ENCODE measurements at regions not wholly inside any gene's neighbourhood (a gene's known extent, or its start where the extent isn't known, plus 50 kb on each side); places are given as distances from the start of the nearest gene placed in this dataset.

- TF ChIP-seq ESRRG (CRISPR knock-in tag; IDR thresholded peaks at IDR 0.05) (no peak), OSR1 (CRISPR knock-in tag; IDR thresholded peaks at IDR 0.05) (no peak), TOX (CRISPR knock-in tag; IDR thresholded peaks at IDR 0.05; ENCODE audit: borderline replicate concordance) (no peak), SNAI2 (CRISPR knock-in tag; IDR thresholded peaks at IDR 0.05) (no peak), ZC3H10 (CRISPR knock-in tag; IDR thresholded peaks at IDR 0.05) (no peak), PPARA (CRISPR knock-in tag; IDR thresholded peaks at IDR 0.05; ENCODE audit: borderline replicate concordance) (no peak), ARNTL (CRISPR knock-in tag; IDR thresholded peaks at IDR 0.05; ENCODE audit: borderline replicate concordance, low read depth) (no peak), TCF4 (CRISPR knock-in tag; IDR thresholded peaks at IDR 0.05; ENCODE audit: borderline replicate concordance) (no peak), CSDC2 (CRISPR knock-in tag; IDR thresholded peaks at IDR 0.05) (no peak)
- no peak for ATAC-seq
These were observed 478.4 kb downstream of the ARL4A start for GRCh38 chr7:13165854-13166253.

- ATAC-seq: no peak
- TF ChIP-seq ZFP3 (CRISPR knock-in tag; IDR thresholded peaks at IDR 0.05): no peak
- no peak for TF ChIP-seq CSDC2 (CRISPR knock-in tag; IDR thresholded peaks at IDR 0.05)
- no peak for TF ChIP-seq ARNTL (CRISPR knock-in tag; IDR thresholded peaks at IDR 0.05; ENCODE audit: borderline replicate concordance, low read depth)
- no peak for TF ChIP-seq OSR1 (CRISPR knock-in tag; IDR thresholded peaks at IDR 0.05)
These were observed 479.4 kb downstream of the ARL4A start for GRCh38 chr7:13166801-13167200.

- no peak for ATAC-seq
- TF ChIP-seq CSDC2 (CRISPR knock-in tag; IDR thresholded peaks at IDR 0.05): no peak
- no peak for TF ChIP-seq PPARA (CRISPR knock-in tag; IDR thresholded peaks at IDR 0.05; ENCODE audit: borderline replicate concordance)
- no peak for TF ChIP-seq OSR1 (CRISPR knock-in tag; IDR thresholded peaks at IDR 0.05)
- TF ChIP-seq RARB (CRISPR knock-in tag; IDR thresholded peaks at IDR 0.05): no peak
- no peak for TF ChIP-seq ZC3H10 (CRISPR knock-in tag; IDR thresholded peaks at IDR 0.05)
- no peak for TF ChIP-seq ZFP30 (CRISPR knock-in tag; IDR thresholded peaks at IDR 0.05)
- no peak for TF ChIP-seq ZFP3 (CRISPR knock-in tag; IDR thresholded peaks at IDR 0.05)
- TF ChIP-seq, protein P1, sequence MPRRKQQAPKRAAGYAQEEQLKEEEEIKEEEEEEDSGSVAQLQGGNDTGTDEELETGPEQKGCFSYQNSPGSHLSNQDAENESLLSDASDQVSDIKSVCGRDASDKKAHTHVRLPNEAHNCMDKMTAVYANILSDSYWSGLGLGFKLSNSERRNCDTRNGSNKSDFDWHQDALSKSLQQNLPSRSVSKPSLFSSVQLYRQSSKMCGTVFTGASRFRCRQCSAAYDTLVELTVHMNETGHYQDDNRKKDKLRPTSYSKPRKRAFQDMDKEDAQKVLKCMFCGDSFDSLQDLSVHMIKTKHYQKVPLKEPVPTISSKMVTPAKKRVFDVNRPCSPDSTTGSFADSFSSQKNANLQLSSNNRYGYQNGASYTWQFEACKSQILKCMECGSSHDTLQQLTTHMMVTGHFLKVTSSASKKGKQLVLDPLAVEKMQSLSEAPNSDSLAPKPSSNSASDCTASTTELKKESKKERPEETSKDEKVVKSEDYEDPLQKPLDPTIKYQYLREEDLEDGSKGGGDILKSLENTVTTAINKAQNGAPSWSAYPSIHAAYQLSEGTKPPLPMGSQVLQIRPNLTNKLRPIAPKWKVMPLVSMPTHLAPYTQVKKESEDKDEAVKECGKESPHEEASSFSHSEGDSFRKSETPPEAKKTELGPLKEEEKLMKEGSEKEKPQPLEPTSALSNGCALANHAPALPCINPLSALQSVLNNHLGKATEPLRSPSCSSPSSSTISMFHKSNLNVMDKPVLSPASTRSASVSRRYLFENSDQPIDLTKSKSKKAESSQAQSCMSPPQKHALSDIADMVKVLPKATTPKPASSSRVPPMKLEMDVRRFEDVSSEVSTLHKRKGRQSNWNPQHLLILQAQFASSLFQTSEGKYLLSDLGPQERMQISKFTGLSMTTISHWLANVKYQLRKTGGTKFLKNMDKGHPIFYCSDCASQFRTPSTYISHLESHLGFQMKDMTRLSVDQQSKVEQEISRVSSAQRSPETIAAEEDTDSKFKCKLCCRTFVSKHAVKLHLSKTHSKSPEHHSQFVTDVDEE (CRISPR knock-in tag; IDR thresholded peaks at IDR 0.05): no peak
- TF ChIP-seq GLIS3 (CRISPR knock-in tag; IDR thresholded peaks at IDR 0.05): no peak
- no peak for TF ChIP-seq CSRNP3 (CRISPR knock-in tag; IDR thresholded peaks at IDR 0.05)
These were observed 481.9 kb downstream of the ARL4A start for GRCh38 chr7:13169356-13169755.

- TF ChIP-seq ARNTL (CRISPR knock-in tag; IDR thresholded peaks at IDR 0.05; ENCODE audit: borderline replicate concordance, low read depth): no peak
- TF ChIP-seq OSR1 (CRISPR knock-in tag; IDR thresholded peaks at IDR 0.05): no peak
- TF ChIP-seq ZFP30 (CRISPR knock-in tag; IDR thresholded peaks at IDR 0.05): no peak
- no peak for TF ChIP-seq ISL1 (CRISPR knock-in tag; IDR thresholded peaks at IDR 0.05)
- TF ChIP-seq ESRRG (CRISPR knock-in tag; IDR thresholded peaks at IDR 0.05): no peak
- TF ChIP-seq ZFP3 (CRISPR knock-in tag; IDR thresholded peaks at IDR 0.05): no peak
- TF ChIP-seq ZC3H10 (CRISPR knock-in tag; IDR thresholded peaks at IDR 0.05): no peak
- TF ChIP-seq ZNF8 (CRISPR knock-in tag; IDR thresholded peaks at IDR 0.05): no peak
- TF ChIP-seq PATZ1 (CRISPR knock-in tag; IDR thresholded peaks at IDR 0.05; ENCODE audit: borderline replicate concordance): no peak
- TF ChIP-seq TCF4 (CRISPR knock-in tag; IDR thresholded peaks at IDR 0.05; ENCODE audit: borderline replicate concordance): no peak
- no peak for TF ChIP-seq SNAI2 (CRISPR knock-in tag; IDR thresholded peaks at IDR 0.05)
- no peak for TF ChIP-seq RARB (CRISPR knock-in tag; IDR thresholded peaks at IDR 0.05)
- TF ChIP-seq, protein P2, sequence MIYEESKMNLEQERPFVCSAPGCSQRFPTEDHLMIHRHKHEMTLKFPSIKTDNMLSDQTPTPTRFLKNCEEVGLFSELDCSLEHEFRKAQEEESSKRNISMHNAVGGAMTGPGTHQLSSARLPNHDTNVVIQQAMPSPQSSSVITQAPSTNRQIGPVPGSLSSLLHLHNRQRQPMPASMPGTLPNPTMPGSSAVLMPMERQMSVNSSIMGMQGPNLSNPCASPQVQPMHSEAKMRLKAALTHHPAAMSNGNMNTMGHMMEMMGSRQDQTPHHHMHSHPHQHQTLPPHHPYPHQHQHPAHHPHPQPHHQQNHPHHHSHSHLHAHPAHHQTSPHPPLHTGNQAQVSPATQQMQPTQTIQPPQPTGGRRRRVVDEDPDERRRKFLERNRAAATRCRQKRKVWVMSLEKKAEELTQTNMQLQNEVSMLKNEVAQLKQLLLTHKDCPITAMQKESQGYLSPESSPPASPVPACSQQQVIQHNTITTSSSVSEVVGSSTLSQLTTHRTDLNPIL (CRISPR knock-in tag; IDR thresholded peaks at IDR 0.05; ENCODE audit: low read depth): no peak
- TF ChIP-seq, protein P1 (CRISPR knock-in tag; IDR thresholded peaks at IDR 0.05): no peak
- no peak for TF ChIP-seq BACH2 (CRISPR knock-in tag; IDR thresholded peaks at IDR 0.05; ENCODE audit: borderline replicate concordance)
- TF ChIP-seq ZNF565 (CRISPR knock-in tag; conservative IDR thresholded peaks at IDR 0.05; ENCODE audit: low read depth): no peak
- no peak for TF ChIP-seq TOX (CRISPR knock-in tag; IDR thresholded peaks at IDR 0.05; ENCODE audit: borderline replicate concordance)
- TF ChIP-seq POU6F1 (CRISPR knock-in tag; IDR thresholded peaks at IDR 0.05; ENCODE audit: borderline replicate concordance, low read depth): no peak
- no peak for ATAC-seq
These were observed 487.6 kb downstream of the ARL4A start for GRCh38 chr7:13174991-13175390.

Measured in SK-N-SH treated with all-trans-retinoic acid at 6 μM for 48 hours (cell line).